ENCODE measurements at regions not wholly inside any gene's neighbourhood (a gene's known extent, or its start where the extent isn't known, plus 50 kb on each side); places are given as distances from the start of the nearest gene placed in this dataset.

DNA sequence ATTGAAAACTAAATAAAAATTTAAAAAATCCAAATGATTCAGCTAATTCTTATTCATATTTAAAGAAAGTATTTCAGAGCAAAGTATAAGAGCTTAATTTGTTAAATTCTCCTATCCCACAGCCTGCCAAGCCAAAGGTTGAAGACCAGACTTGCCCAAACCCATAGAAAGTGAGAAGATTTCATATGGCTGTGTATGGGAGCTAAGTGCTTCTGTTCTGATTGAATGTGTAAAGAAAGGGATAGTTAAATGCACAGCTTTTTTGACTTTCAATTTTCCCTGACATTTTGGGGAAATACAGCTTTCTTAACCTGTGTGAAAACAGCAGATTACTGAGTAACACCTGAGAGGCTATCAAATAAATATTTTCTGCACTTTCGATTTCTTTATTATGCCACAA lies 125.0 kb upstream of the MTAP start:
- Histone ChIP-seq H3K4me3 (ENCODE audit: control insufficient read depth in 2 of 3, extremely low read depth in 1 of 3, insufficient read depth in 2 of 3, low read depth in 1 of 3, low read length in 3 of 3) (peak overlapping the region in 2 of 3 experiments; percentile 54 to 63), H4K20me1 (ENCODE audit: control insufficient read depth, extremely low read depth, insufficient read depth, low read length) (no peaks in the 10 kb centered on the region), H3K4me2 (ENCODE audit: control insufficient read depth, extremely low read depth, insufficient read depth, low read depth, low read length) (peak overlapping the region; percentile 93), H3K9ac (ENCODE audit: control insufficient read depth, extremely low read depth, insufficient read depth, low read length) (peak overlapping the region; percentile 72), H3K79me2 (ENCODE audit: control insufficient read depth, insufficient read depth, low read length) (peaks cover 6% of the 10 kb centered on the region), H3K4me1 (ENCODE audit: control insufficient read depth, extremely low read depth, insufficient read depth, low read length) (peaks cover 70% of the 10 kb centered on the region), H3K27me3 (ENCODE audit: control insufficient read depth, extremely low read depth, insufficient read depth, low read length) (no peaks in the 10 kb centered on the region), H2AFZ (ENCODE audit: control insufficient read depth, low read length) (no peak overlapping the region), H3K9me1 (ENCODE audit: control insufficient read depth, extremely low read depth, insufficient read depth, low read length) (no peaks in the 10 kb centered on the region), H3K27ac (ENCODE audit: control insufficient read depth, insufficient read depth, low read length) (peak overlapping the region; percentile 97), H3K36me3 (ENCODE audit: control insufficient read depth in 2 of 2, extremely low read depth in 1 of 2, insufficient read depth in 2 of 2, low read length in 2 of 2) (no peaks in the 10 kb centered on the region), H3K9me3 (ENCODE audit: control insufficient read depth, low read depth, low read length) (no peaks in the 10 kb centered on the region)
- dilution Hi-C loops (cut with MboI; ENCODE audit: extremely low pct_ligation_motif_present, low sequenced_read_pairs): loop anchor here (10.0 kb wide), 1 partner anchor 123 kb away; no protein-coding TSS in a partner anchor
- DNase-seq (ENCODE audit: low read depth, low spot score) (no peak), FAIRE-seq (peak; percentile 9)
- TF ChIP-seq EZH2 (IDR thresholded peaks at IDR 0.05; ENCODE audit: low read length): no peak
- TF ChIP-seq, protein P1, sequence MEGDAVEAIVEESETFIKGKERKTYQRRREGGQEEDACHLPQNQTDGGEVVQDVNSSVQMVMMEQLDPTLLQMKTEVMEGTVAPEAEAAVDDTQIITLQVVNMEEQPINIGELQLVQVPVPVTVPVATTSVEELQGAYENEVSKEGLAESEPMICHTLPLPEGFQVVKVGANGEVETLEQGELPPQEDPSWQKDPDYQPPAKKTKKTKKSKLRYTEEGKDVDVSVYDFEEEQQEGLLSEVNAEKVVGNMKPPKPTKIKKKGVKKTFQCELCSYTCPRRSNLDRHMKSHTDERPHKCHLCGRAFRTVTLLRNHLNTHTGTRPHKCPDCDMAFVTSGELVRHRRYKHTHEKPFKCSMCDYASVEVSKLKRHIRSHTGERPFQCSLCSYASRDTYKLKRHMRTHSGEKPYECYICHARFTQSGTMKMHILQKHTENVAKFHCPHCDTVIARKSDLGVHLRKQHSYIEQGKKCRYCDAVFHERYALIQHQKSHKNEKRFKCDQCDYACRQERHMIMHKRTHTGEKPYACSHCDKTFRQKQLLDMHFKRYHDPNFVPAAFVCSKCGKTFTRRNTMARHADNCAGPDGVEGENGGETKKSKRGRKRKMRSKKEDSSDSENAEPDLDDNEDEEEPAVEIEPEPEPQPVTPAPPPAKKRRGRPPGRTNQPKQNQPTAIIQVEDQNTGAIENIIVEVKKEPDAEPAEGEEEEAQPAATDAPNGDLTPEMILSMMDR (optimal IDR thresholded peaks at IDR 0.05 in 1 of 3, IDR thresholded peaks at IDR 0.05 in 1 of 3, conservative IDR thresholded peaks at IDR 0.05 in 1 of 3; ENCODE audit: extremely low read depth in 1 of 3, insufficient read depth in 2 of 3, low read length in 3 of 3): no peak

DNA sequence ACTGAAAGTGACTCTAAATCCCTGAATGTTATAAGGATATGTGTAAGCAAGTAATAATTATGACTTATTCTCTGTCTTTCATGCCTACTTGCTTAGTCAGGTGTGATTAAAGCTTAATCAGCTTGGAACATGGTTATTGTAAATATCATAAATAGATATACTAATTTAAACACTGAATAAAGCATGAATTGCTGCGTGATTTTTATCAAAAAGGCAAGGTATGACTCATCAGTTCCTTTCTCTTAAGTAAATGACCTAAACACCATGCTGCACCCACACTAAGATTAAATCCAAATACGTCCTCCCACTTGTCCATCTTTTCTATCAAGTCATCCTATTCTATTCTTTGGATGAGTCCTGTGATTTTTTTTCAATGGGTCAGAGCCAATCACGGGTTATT lies 124.6 kb upstream of the MTAP start:
- Histone ChIP-seq H3K4me1 (ENCODE audit: control insufficient read depth, extremely low read depth, insufficient read depth, low read length) (peaks cover 74% of the 10 kb centered on the region), H3K9me1 (ENCODE audit: control insufficient read depth, extremely low read depth, insufficient read depth, low read length) (no peaks in the 10 kb centered on the region), H3K79me2 (ENCODE audit: control insufficient read depth, insufficient read depth, low read length) (peaks cover 6% of the 10 kb centered on the region), H3K4me3 (ENCODE audit: control insufficient read depth in 2 of 3, extremely low read depth in 1 of 3, insufficient read depth in 2 of 3, low read depth in 1 of 3, low read length in 3 of 3) (peak overlapping the region in 2 of 3 experiments; percentile 54 to 63), H2AFZ (ENCODE audit: control insufficient read depth, low read length) (no peak overlapping the region), H3K27me3 (ENCODE audit: control insufficient read depth, extremely low read depth, insufficient read depth, low read length) (no peaks in the 10 kb centered on the region), H3K36me3 (ENCODE audit: control insufficient read depth in 2 of 2, extremely low read depth in 1 of 2, insufficient read depth in 2 of 2, low read length in 2 of 2) (no peaks in the 10 kb centered on the region), H4K20me1 (ENCODE audit: control insufficient read depth, extremely low read depth, insufficient read depth, low read length) (no peaks in the 10 kb centered on the region), H3K27ac (ENCODE audit: control insufficient read depth, insufficient read depth, low read length) (peak overlapping the region; percentile 97), H3K9ac (ENCODE audit: control insufficient read depth, extremely low read depth, insufficient read depth, low read length) (peak overlapping the region; percentile 72), H3K9me3 (ENCODE audit: control insufficient read depth, low read depth, low read length) (no peaks in the 10 kb centered on the region), H3K4me2 (ENCODE audit: control insufficient read depth, extremely low read depth, insufficient read depth, low read depth, low read length) (peak overlapping the region; percentile 93)
- FAIRE-seq: peak; percentile 65
- no peak for TF ChIP-seq EZH2 (IDR thresholded peaks at IDR 0.05; ENCODE audit: low read length)
- TF ChIP-seq, protein P1 (optimal IDR thresholded peaks at IDR 0.05 in 1 of 3, IDR thresholded peaks at IDR 0.05 in 1 of 3, conservative IDR thresholded peaks at IDR 0.05 in 1 of 3; ENCODE audit: extremely low read depth in 1 of 3, insufficient read depth in 2 of 3, low read length in 3 of 3): no peak
- dilution Hi-C loops (cut with MboI; ENCODE audit: extremely low pct_ligation_motif_present, low sequenced_read_pairs): loop anchor here (10.0 kb wide), 1 partner anchor 123 kb away; no protein-coding TSS in a partner anchor
- DNase-seq (ENCODE audit: low read depth, low spot score): peak; percentile 98
